Activated naive CD4-positive, alpha-beta T cell (primary cell): ENCODE measurements at regions not wholly inside any gene's neighbourhood (a gene's known extent, or its start where the extent isn't known, plus 50 kb on each side); places are given as distances from the start of the nearest gene placed in this dataset.

Experiments used
- DNase-seq, 4 experiments: peaks; one replicate each; lab custom pipeline; 2025; lab: John Stamatoyannopoulos, UW

- DNase-seq: no peak
Observed at GRCh38 chr2:19784456-19784855, 117.3 kb downstream of the TTC32 start.

- DNase-seq: no peak
Observed at GRCh38 chr2:19783935-19784334, 117.8 kb downstream of the TTC32 start.

- no peak for DNase-seq
Observed at GRCh38 chr2:19776941-19777514, 124.8 kb downstream of the TTC32 start.

- DNase-seq: no peak
Observed at GRCh38 chr2:19775838-19776237, 125.9 kb downstream of the TTC32 start.

GRCh38 chr2:19775315-19775714 lies 126.5 kb downstream of the TTC32 start:
- DNase-seq: no peak

GRCh38 chr2:19774805-19775176 lies 127.0 kb downstream of the TTC32 start:
- DNase-seq: no peak

GRCh38 chr2:19772981-19773380 lies 128.8 kb downstream of the TTC32 start:
- DNase-seq: no peak

- DNase-seq: no peak
Observed at GRCh38 chr2:19769513-19769912, 132.3 kb downstream of the TTC32 start.

- no peak for DNase-seq
Observed at GRCh38 chr2:19767899-19768298, 133.9 kb downstream of the TTC32 start.

GRCh38 chr2:19764998-19765397 lies 136.8 kb downstream of the TTC32 start:
- no peak for DNase-seq

- DNase-seq: no peak
Observed at GRCh38 chr2:19763731-19764130, 138.1 kb downstream of the TTC32 start.

- no peak for DNase-seq
Observed at GRCh38 chr2:19762959-19763605, 138.7 kb downstream of the TTC32 start.

GRCh38 chr2:19762142-19762541 lies 139.6 kb downstream of the TTC32 start:
- DNase-seq: no peak

- no peak for DNase-seq
Observed at GRCh38 chr2:19759880-19760279, 141.9 kb downstream of the TTC32 start.

GRCh38 chr2:19758658-19759057 lies 143.1 kb downstream of the TTC32 start:
- no peak for DNase-seq

- DNase-seq: no peak
Observed at GRCh38 chr2:19757586-19757985, 144.2 kb downstream of the TTC32 start.

GRCh38 chr2:19754907-19755306 lies 146.9 kb downstream of the TTC32 start:
- DNase-seq: no peak

- DNase-seq: no peak
Observed at GRCh38 chr2:19753818-19754217, 148.0 kb downstream of the TTC32 start.

- DNase-seq: no peak
Observed at GRCh38 chr2:19753314-19753713, 148.5 kb downstream of the TTC32 start.

GRCh38 chr2:19752500-19752899 lies 149.3 kb downstream of the TTC32 start:
- no peak for DNase-seq

- no peak for DNase-seq
Observed at GRCh38 chr2:19751631-19752030, 150.2 kb downstream of the TTC32 start.

GRCh38 chr2:19750136-19750535 lies 151.6 kb downstream of the TTC32 start:
- DNase-seq: no peak

GRCh38 chr2:19749507-19749836 lies 152.3 kb downstream of the TTC32 start:
- DNase-seq: no peak
